ENCODE measurements at regions not wholly inside any gene's neighbourhood (a gene's known extent, or its start where the extent isn't known, plus 50 kb on each side); places are given as distances from the start of the nearest gene placed in this dataset.
"Not testable (repeated sequence)": the region's sequence is repeated elsewhere in the genome, so short reads cannot be mapped to it uniquely, and the experiment has no call there.

GRCh38 chr12:23253910-23254309 is 628.9 kb downstream of the ETNK1 start:
- TF ChIP-seq, protein P1, sequence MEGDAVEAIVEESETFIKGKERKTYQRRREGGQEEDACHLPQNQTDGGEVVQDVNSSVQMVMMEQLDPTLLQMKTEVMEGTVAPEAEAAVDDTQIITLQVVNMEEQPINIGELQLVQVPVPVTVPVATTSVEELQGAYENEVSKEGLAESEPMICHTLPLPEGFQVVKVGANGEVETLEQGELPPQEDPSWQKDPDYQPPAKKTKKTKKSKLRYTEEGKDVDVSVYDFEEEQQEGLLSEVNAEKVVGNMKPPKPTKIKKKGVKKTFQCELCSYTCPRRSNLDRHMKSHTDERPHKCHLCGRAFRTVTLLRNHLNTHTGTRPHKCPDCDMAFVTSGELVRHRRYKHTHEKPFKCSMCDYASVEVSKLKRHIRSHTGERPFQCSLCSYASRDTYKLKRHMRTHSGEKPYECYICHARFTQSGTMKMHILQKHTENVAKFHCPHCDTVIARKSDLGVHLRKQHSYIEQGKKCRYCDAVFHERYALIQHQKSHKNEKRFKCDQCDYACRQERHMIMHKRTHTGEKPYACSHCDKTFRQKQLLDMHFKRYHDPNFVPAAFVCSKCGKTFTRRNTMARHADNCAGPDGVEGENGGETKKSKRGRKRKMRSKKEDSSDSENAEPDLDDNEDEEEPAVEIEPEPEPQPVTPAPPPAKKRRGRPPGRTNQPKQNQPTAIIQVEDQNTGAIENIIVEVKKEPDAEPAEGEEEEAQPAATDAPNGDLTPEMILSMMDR (conservative IDR thresholded peaks at IDR 0.05; ENCODE audit: low read depth in 2 of 2) = not testable (repeated sequence)
- not testable (repeated sequence) for TF ChIP-seq EZH2 (IDR thresholded peaks at IDR 0.05; ENCODE audit: low read depth, unreplicated experiment); EZH2phosphoT487 (IDR thresholded peaks at IDR 0.05; ENCODE audit: unreplicated experiment); STAT1 (IDR thresholded peaks at IDR 0.05; ENCODE audit: unreplicated experiment); NANOG (IDR thresholded peaks at IDR 0.05; ENCODE audit: borderline replicate concordance); JUNB (IDR thresholded peaks at IDR 0.05; ENCODE audit: unreplicated experiment); CREB1 (CRISPR knock-in tag; IDR thresholded peaks at IDR 0.05; ENCODE audit: low read depth); POLR2AphosphoS5 (IDR thresholded peaks at IDR 0.05; ENCODE audit: low read depth); REST (IDR thresholded peaks at IDR 0.05; ENCODE audit: unreplicated experiment)
- TF ChIP-seq, protein P2, sequence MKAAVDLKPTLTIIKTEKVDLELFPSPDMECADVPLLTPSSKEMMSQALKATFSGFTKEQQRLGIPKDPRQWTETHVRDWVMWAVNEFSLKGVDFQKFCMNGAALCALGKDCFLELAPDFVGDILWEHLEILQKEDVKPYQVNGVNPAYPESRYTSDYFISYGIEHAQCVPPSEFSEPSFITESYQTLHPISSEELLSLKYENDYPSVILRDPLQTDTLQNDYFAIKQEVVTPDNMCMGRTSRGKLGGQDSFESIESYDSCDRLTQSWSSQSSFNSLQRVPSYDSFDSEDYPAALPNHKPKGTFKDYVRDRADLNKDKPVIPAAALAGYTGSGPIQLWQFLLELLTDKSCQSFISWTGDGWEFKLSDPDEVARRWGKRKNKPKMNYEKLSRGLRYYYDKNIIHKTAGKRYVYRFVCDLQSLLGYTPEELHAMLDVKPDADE (IDR thresholded peaks at IDR 0.05) = not testable (repeated sequence)

All from GM23338 (cell line).